ENCODE measurements at regions not wholly inside any gene's neighbourhood (a gene's known extent, or its start where the extent isn't known, plus 50 kb on each side); places are given as distances from the start of the nearest gene placed in this dataset.

DNA sequence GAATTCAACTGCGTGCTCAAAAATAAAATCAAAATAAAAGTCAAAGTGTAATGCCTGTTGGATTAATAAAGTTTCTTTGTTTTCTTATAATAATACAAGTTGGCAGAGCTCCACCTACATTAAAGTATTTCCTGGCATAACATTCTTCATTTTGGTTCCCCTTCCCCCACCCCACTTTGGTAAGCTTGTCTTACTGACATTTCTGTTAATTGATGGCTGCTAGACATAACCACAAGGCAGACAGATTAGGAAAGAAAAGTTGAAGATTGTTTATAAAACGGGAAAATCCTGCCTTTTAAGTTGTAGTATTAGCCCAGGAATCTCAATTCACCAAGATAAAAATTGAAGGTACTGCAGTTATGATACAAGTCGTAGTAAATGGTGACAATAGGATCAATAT, 246.5 kb upstream of the RPS6KA3 start:
- TF ChIP-seq, protein P1, sequence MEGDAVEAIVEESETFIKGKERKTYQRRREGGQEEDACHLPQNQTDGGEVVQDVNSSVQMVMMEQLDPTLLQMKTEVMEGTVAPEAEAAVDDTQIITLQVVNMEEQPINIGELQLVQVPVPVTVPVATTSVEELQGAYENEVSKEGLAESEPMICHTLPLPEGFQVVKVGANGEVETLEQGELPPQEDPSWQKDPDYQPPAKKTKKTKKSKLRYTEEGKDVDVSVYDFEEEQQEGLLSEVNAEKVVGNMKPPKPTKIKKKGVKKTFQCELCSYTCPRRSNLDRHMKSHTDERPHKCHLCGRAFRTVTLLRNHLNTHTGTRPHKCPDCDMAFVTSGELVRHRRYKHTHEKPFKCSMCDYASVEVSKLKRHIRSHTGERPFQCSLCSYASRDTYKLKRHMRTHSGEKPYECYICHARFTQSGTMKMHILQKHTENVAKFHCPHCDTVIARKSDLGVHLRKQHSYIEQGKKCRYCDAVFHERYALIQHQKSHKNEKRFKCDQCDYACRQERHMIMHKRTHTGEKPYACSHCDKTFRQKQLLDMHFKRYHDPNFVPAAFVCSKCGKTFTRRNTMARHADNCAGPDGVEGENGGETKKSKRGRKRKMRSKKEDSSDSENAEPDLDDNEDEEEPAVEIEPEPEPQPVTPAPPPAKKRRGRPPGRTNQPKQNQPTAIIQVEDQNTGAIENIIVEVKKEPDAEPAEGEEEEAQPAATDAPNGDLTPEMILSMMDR (IDR thresholded peaks at IDR 0.05; ENCODE audit: low read depth, low read length), result no peak
- TF ChIP-seq EZH2phosphoT487 (IDR thresholded peaks at IDR 0.05; ENCODE audit: low read depth), result no peak
